Aorta (tissue), 5 donors: ENCODE measurements at regions not wholly inside any gene's neighbourhood (a gene's known extent, or its start where the extent isn't known, plus 50 kb on each side); places are given as distances from the start of the nearest gene placed in this dataset.

Source experiments
- ATAC-seq: fragments of 200-7000 bp; cut with Tn5 transposase; one replicate; pipeline ENCODE4 v1.9.1; 2022; ENCODE audit warnings: moderate library complexity; ENCODE audit not compliant: low FRiP score
- DNase-seq, 2 donors: peaks; one replicate each; pipeline ENCODE4 v3.0.0-alpha.2; 2020
- H3K27ac ChIP-seq, 2 donors: one replicate each; pipeline ENCODE4 v1.5.1; 2013; ENCODE audit warnings: low read length in 2 of 2, mild to moderate bottlenecking in 2 of 2, moderate library complexity in 2 of 2, control low read depth in 1 of 2, inconsistent platforms in 1 of 2, low read depth in 1 of 2
- H3K27me3 ChIP-seq, 2 donors: one replicate each; pipeline ENCODE4 v1.6.1; 2013; ENCODE audit warnings: control low read depth in 1 of 2, low read length in 1 of 2, mild to moderate bottlenecking in 1 of 2, moderate library complexity in 1 of 2; ENCODE audit not compliant: insufficient read depth in 2 of 2, control insufficient read depth in 1 of 2
- H3K36me3 ChIP-seq, 2 donors: one replicate each; pipeline ENCODE4 v1.6.1; 2013; ENCODE audit warnings: control low read depth in 1 of 2, low read length in 1 of 2, mild to moderate bottlenecking in 1 of 2; ENCODE audit not compliant: insufficient read depth in 2 of 2, control insufficient read depth in 1 of 2
- H3K4me1 ChIP-seq, 2 donors: one replicate each; pipeline ENCODE4 v1.6.1; 2013; ENCODE audit warnings: low read length in 2 of 2, control low read depth in 1 of 2, mild to moderate bottlenecking in 1 of 2, moderate library complexity in 1 of 2; ENCODE audit not compliant: insufficient read depth in 2 of 2, control insufficient read depth in 1 of 2
- H3K4me3 ChIP-seq, 2 donors: one replicate each; pipeline ENCODE4 v1.5.1; 2013; ENCODE audit warnings: low read length in 2 of 2, control low read depth in 1 of 2, mild to moderate bottlenecking in 1 of 2
- H3K9me3 ChIP-seq: one replicate; pipeline ENCODE4 v1.6.1; 2013; ENCODE audit warnings: mild to moderate bottlenecking, low read length; ENCODE audit not compliant: control insufficient read depth
- WGBS, 2 donors: extraction: QIAGEN DNeasy Blood & Tissue Kit; methylation state at CpG; one replicate each; pipeline ENCODE4 v1.1.7; 2013; 5-methylcytosine and 5-hydroxymethylcytosine counted together
- intact Hi-C, 2 donors: fragments of 100-400 bp; cut with DNase I; formaldehyde crosslinking; loops; one replicate each; pipeline versions ENCODE4 v1.14.2 to v1.15.0; 2022
- donor health status: healthy with polysubstance abuse.
- donor health status: Bipolar disorder and iron deficiency.
- donor health status: DM: no; HTN: no; CAD: no.
- donor health status: DM: no; HTN: no; CAD: no.
- donor health status: DM: yes; HTN: yes; CAD: no.

DNA sequence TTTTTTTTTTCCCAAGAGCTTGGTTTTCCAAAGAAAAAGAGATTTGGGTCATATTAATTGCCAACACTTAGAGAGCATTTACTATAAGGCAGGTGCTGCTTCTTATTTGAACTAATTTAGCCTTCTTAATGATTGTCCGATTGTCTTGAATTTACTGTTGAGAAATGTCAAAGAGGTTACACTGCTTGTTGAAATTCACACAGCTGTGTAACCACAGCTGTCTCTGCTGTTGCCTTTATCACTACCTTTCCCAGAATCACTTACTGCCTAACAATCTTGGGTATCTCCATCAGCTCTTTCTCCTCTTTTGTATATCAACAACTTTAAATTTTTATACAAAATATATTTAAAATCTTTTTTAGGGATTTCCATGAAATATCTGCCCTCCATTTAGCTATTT lies 115.6 kb downstream of the UCHL5 start:
- no peak for ATAC-seq
- no peak overlapping the region for H3K4me3 ChIP-seq
- no peaks in the 10 kb centered on the region for H3K4me1 ChIP-seq
- no peaks in the 10 kb centered on the region for H3K36me3 ChIP-seq
- H3K9me3 ChIP-seq = no peaks in the 10 kb centered on the region
- H3K27ac ChIP-seq = no peak overlapping the region
- intact Hi-C loops = no loop called here
- WGBS, 2 donors = 80 to 85% methylated on average over 1 of the region's 1 CpG
- no peaks in the 10 kb centered on the region for H3K27me3 ChIP-seq
- DNase-seq = no peak

GRCh38 chr1:192945390-192946130 lies 113.6 kb downstream of the UCHL5 start:
- 62 to 73% methylated on average over 5 of the region's 5 CpGs for WGBS, 2 donors
- H3K27me3 ChIP-seq = no peaks in the 10 kb centered on the region
- intact Hi-C loops = no loop called here
- no peak overlapping the region for H3K4me3 ChIP-seq
- ATAC-seq (no peak), DNase-seq (no peak)
- H3K4me1 ChIP-seq = no peaks in the 10 kb centered on the region
- no peaks in the 10 kb centered on the region for H3K9me3 ChIP-seq
- H3K36me3 ChIP-seq = no peaks in the 10 kb centered on the region
- H3K27ac ChIP-seq = no peak overlapping the region

- DNase-seq (no peak), ATAC-seq (no peak)
- Histone ChIP-seq H3K9me3 (no peaks in the 10 kb centered on the region), H3K4me3 (no peak overlapping the region), H3K36me3 (no peaks in the 10 kb centered on the region), H3K27ac (no peak overlapping the region), H3K4me1 (no peaks in the 10 kb centered on the region), H3K27me3 (no peaks in the 10 kb centered on the region)
- 86 to 90% methylated on average over 5 of the region's 5 CpGs for WGBS, 2 donors
- intact Hi-C loops = no loop called here
Measured at GRCh38 chr1:192949783-192950182, 109.4 kb downstream of the UCHL5 start.

DNA sequence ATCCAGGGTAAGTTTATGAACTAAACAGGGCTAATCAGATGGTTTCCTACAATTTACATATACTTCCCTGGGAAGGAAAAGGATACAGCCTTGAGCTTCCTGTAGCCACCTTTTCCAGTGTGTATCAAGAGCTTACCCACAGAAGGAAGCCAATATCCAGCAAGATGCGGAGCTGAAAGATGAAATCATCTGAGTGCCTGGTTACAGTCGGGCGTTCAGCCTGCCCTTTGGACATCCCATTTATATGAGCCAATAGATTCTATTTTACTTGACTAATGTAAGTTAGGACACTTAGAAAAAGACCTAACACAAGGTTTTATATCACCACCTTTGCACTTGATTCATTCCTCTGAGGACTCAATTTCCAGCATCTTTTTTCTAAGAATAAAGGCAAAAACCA lies 108.2 kb downstream of the UCHL5 start:
- ATAC-seq (no peak), DNase-seq (no peak)
- no peaks in the 10 kb centered on the region for H3K9me3 ChIP-seq
- 92 to 93% methylated on average over 3 of the region's 3 CpGs for WGBS, 2 donors
- no peaks in the 10 kb centered on the region for H3K4me1 ChIP-seq
- H3K27ac ChIP-seq = no peak overlapping the region
- H3K36me3 ChIP-seq = no peaks in the 10 kb centered on the region
- no peaks in the 10 kb centered on the region for H3K27me3 ChIP-seq
- H3K4me3 ChIP-seq = no peak overlapping the region
- intact Hi-C loops = no loop called here

DNA sequence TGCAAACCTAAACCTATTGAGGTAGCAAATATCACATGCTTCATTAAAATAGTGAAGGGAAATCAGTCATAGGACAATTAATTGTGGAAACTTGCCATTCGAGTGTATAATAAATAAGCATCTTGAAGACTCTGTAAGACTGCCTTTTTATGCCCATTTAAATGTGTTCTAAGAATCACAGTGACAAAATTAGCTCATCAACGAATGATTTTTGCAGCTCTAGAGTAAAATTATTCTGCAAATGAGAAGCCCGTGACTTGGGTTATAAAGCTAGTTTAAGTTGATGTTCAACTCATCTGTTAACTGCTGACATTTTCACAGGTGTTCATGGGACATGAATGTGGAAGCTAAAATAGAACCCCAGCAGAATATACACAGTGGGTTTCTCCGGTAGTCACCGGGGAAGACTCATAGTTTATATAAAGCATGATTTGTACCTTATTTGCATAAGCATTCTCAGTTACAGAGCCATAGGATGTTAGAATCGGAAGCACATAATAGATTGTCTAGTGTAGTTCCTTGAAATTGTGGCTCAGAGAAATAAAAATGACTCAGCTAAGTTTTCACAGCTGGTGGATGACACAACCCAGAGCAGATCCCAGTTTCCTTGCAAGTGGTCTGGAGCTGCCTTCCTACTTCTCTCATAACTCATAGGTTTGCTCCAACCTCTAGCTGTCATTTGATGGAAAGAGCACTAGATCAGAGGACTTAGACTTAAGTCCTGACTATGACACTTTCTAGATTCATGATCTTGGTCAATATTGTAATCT lies 107.3 kb downstream of the UCHL5 start:
- 42 to 47% methylated on average over 6 of the region's 6 CpGs for WGBS, 2 donors
- H3K36me3 ChIP-seq = no peaks in the 10 kb centered on the region
- no peak for DNase-seq
- no peaks in the 10 kb centered on the region for H3K9me3 ChIP-seq
- no peak overlapping the region for H3K4me3 ChIP-seq
- no peak overlapping the region for H3K27ac ChIP-seq
- intact Hi-C loops = no loop called here
- H3K27me3 ChIP-seq = no peaks in the 10 kb centered on the region
- no peak for ATAC-seq
- no peaks in the 10 kb centered on the region for H3K4me1 ChIP-seq

DNA sequence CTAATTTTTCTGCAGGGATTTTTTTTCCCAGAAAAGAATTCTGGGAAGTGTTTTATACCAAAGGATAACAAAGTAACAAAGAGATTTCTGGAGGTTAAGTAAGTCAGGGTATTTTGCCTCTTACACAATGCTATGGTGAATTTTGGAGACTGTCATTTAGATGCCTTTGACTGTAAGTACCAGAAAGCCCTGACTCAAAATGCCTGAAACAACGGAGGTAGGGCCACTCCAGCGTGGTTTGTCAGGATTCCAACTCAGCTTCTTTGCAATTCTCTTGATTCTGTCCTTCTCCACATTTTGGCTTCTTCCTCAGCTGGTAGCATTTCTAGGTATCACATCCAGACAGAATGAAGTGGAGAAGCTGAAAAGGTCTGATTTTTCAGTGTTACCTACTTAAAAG lies 106.5 kb downstream of the UCHL5 start:
- ATAC-seq (no peak), DNase-seq (no peak)
- Histone ChIP-seq H3K36me3 (no peaks in the 10 kb centered on the region), H3K27me3 (no peaks in the 10 kb centered on the region), H3K27ac (no peak overlapping the region), H3K4me1 (no peaks in the 10 kb centered on the region), H3K9me3 (no peaks in the 10 kb centered on the region), H3K4me3 (no peak overlapping the region)
- intact Hi-C loops = no loop called here
- WGBS, 2 donors = 60% methylated on average over 2 of the region's 2 CpGs

GRCh38 chr1:192954705-192955265 lies 104.4 kb downstream of the UCHL5 start:
- Histone ChIP-seq H3K27ac (no peak overlapping the region), H3K36me3 (no peaks in the 10 kb centered on the region), H3K27me3 (no peaks in the 10 kb centered on the region), H3K4me3 (no peak overlapping the region), H3K9me3 (no peaks in the 10 kb centered on the region), H3K4me1 (no peaks in the 10 kb centered on the region)
- no peak for DNase-seq
- ATAC-seq = no peak
- intact Hi-C loops = no loop called here
- 84 to 86% methylated on average over 7 of the region's 7 CpGs for WGBS, 2 donors

DNA sequence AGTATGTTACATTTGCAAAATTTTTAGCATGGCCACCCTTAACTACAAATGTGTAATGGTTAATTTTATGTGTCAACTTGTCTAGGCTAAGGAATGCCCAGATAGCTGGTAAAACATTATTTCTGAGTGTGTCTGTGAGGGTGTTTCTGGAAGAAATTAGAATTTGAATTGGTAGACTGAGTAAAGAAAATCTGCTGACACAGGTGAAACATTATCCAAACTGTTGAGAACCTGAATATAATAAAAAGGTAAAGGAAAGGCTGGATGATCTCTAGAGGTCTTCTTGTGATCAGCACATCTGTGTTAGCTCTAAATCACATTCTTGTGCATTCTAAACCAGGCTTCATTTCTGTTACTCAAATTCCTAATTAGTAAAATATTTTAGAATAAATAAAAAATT lies 100.8 kb downstream of the UCHL5 start:
- no peaks in the 10 kb centered on the region for H3K36me3 ChIP-seq
- no peaks in the 10 kb centered on the region for H3K27me3 ChIP-seq
- H3K9me3 ChIP-seq = no peaks in the 10 kb centered on the region
- intact Hi-C loops = no loop called here
- no peak overlapping the region for H3K27ac ChIP-seq
- H3K4me1 ChIP-seq = no peaks in the 10 kb centered on the region
- DNase-seq (no peak), ATAC-seq (no peak)
- H3K4me3 ChIP-seq = no peak overlapping the region

DNA sequence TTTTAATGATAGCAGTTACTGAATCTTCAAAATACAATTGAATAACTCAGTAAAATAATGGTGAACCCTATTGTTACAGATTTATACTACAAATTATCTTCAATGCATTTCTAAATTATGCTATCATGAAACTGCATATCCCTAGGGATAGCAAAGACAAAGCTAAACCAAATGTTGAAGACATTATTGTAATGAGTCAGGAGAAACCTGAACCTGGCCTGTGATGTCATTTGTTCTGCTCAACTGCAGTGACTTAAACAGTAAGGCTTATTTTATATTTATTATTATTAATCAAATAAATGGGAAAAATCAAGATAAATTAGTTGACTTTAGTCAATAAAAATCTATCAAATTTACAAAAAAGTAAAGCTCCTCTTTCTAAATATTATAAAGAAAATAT lies 100.3 kb downstream of the UCHL5 start:
- Histone ChIP-seq H3K9me3 (no peaks in the 10 kb centered on the region), H3K4me1 (no peaks in the 10 kb centered on the region), H3K27me3 (no peaks in the 10 kb centered on the region), H3K27ac (no peak overlapping the region), H3K36me3 (no peaks in the 10 kb centered on the region), H3K4me3 (no peak overlapping the region)
- ATAC-seq (no peak), DNase-seq (no peak)
- intact Hi-C loops = no loop called here
